Heart right ventricle (tissue), 16 donors: ENCODE measurements at regions not wholly inside any gene's neighbourhood (a gene's known extent, or its start where the extent isn't known, plus 50 kb on each side); places are given as distances from the start of the nearest gene placed in this dataset.

Experiments
- ATAC-seq, 8 donors: fragments of 200-7000 bp; cut with Tn5 transposase; one replicate each; pipeline ENCODE4 v1.9.1; 2020; ENCODE audit warnings: mild to moderate bottlenecking in 8 of 8, moderate library complexity in 8 of 8, moderate number of reproducible peaks in 1 of 8
- DNase-seq, 2 donors: peaks; one replicate each; pipeline ENCODE4 v3.0.0-alpha.2; 2020
- H3K27ac ChIP-seq, 10 donors: fragments of 200-600 bp; sonication (generic) in 2 of 10; one replicate each; pipeline versions ENCODE4 v1.5.0 to v1.8.0; 2020 to 2022; ENCODE audit warnings: mild to moderate bottlenecking in 3 of 10
- H3K27me3 ChIP-seq, 7 donors: fragments of 200-600 bp; one replicate each; pipeline ENCODE4 v1.8.0; 2021 to 2022; ENCODE audit warnings: mild to moderate bottlenecking in 2 of 7
- H3K36me3 ChIP-seq, 9 donors: fragments of 200-600 bp; sonication (generic) in 1 of 9; one replicate each; pipeline versions ENCODE4 v1.5.0 to v1.8.0; 2020 to 2022; ENCODE audit warnings: mild to moderate bottlenecking in 2 of 9
- H3K4me1 ChIP-seq, 9 donors: fragments of 200-600 bp; sonication (generic) in 1 of 9; one replicate each; pipeline versions ENCODE4 v1.5.0 to v1.8.0; 2020 to 2022; ENCODE audit warnings: mild to moderate bottlenecking in 4 of 9
- H3K4me3 ChIP-seq, 10 donors: fragments of 200-600 bp; sonication (generic) in 2 of 10; one replicate each; pipeline versions ENCODE4 v1.5.0 to v1.8.0; 2020 to 2022; ENCODE audit warnings: mild to moderate bottlenecking in 7 of 10, moderate library complexity in 2 of 10
- H3K9me3 ChIP-seq, 11 donors: fragments of 200-600 bp in 10 of 11; sonication (generic) in 2 of 11; one replicate each; pipeline versions ENCODE4 v1.5.0 to v1.8.0; 2013 to 2022; ENCODE audit warnings: mild to moderate bottlenecking in 2 of 11, control low read depth in 1 of 11, moderate library complexity in 1 of 11
- WGBS, 2 donors: extraction: QIAGEN DNeasy Blood & Tissue Kit; methylation state at CpG; one replicate each; pipeline ENCODE4 v1.1.7; 2013; ENCODE audit warnings: inconsistent platforms in 1 of 2; 5-methylcytosine and 5-hydroxymethylcytosine counted together
- intact Hi-C, 10 donors: fragments of 100-400 bp; cut with DNase I; formaldehyde crosslinking; loops; one replicate each; pipeline versions ENCODE4 v1.11.1 to v1.14.2; 2022
- TF ChIP-seq, protein P1 (sequence below), 9 donors: fragments of 200-600 bp; sonication (generic) in 2 of 9; IDR thresholded peaks; one replicate each; pipeline versions ENCODE4 v1.5.0 to v1.8.0; 2021 to 2022; ENCODE audit warnings: antibody characterized with exemption in 9 of 9, mild to moderate bottlenecking in 5 of 9, moderate library complexity in 1 of 9
- donor health status: Arrhythmogenic right ventricular cardiomyopathy.
- donor health status: ischemic (EF 13 %, LVEDD 7.1; RV severe dilation, severe dysfunction).
- donor health status: healthy with polysubstance abuse.
- donor health status: DM: no; HTN: yes; CAD: no.
- donor health status: DM: no; HTN: no; CAD: no.
- donor health status: ischemic (EF 25% LVEDD 6.9; RV normal size, moderate dysfunction).
- donor health status: ischemic (EF 25% LVEDD 5.7; RV mildly dilated, moderate dysfunction).
- donor health status: healthy.
- donor health status: DM: yes; HTN: yes; CAD: no.
- donor health status: Ischemic cardiomyopathy.
- donor health status: ischemic (EF 35%, LVEDD 5.7; RV mildly dilated, moderate dysfunction).
- donor health status: nonischemic (EF 11% LVEDD 7.7; RV severe dilation, severe dysfunction).
- donor health status: DM: yes; HTN: yes; CAD: no.
- donor health status: PGD.
- donor health status: ischemic (EF 29% LVEDD 5.4; RV normal size, mild dysfunction).
- donor health status: nonischemic (EF 23%, LVEDD 6.1; RV moderate dilation, normal function).

DNA sequence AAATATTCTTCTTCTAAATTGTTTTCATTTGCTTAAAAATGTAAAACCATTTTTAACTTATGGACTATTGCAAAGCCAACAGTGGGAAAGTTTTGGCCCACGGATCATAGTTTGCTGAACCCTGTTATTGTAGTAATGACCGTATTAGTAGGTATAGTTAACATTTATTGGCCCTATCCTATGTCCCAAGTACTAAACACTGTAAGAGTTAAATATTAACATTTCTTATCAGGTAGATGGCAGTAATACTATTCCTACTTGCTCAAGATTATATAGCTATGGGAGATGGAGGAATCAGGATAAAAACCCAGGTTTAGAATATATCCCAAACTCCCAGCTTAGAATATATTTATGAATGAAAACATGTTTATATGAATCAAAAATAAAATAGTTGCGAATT is 993.2 kb downstream of the SORCS3 start:
- DNase-seq (no peak), ATAC-seq (no peak)
- intact Hi-C loops = no loop called here
- H3K4me1 ChIP-seq = no peaks in the 10 kb centered on the region
- H3K27ac ChIP-seq = no peak overlapping the region
- no peak overlapping the region for H3K4me3 ChIP-seq
- 78 to 85% methylated on average over 3 of the region's 3 CpGs for WGBS, 2 donors
- no peaks in the 10 kb centered on the region for H3K36me3 ChIP-seq
- peaks cover 0 to 21% (median 0%) of the 10 kb centered on the region in 11 donors for H3K9me3 ChIP-seq
- TF ChIP-seq, protein P1, sequence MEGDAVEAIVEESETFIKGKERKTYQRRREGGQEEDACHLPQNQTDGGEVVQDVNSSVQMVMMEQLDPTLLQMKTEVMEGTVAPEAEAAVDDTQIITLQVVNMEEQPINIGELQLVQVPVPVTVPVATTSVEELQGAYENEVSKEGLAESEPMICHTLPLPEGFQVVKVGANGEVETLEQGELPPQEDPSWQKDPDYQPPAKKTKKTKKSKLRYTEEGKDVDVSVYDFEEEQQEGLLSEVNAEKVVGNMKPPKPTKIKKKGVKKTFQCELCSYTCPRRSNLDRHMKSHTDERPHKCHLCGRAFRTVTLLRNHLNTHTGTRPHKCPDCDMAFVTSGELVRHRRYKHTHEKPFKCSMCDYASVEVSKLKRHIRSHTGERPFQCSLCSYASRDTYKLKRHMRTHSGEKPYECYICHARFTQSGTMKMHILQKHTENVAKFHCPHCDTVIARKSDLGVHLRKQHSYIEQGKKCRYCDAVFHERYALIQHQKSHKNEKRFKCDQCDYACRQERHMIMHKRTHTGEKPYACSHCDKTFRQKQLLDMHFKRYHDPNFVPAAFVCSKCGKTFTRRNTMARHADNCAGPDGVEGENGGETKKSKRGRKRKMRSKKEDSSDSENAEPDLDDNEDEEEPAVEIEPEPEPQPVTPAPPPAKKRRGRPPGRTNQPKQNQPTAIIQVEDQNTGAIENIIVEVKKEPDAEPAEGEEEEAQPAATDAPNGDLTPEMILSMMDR (IDR thresholded peaks at IDR 0.05) = no peak
- no peaks in the 10 kb centered on the region for H3K27me3 ChIP-seq

DNA sequence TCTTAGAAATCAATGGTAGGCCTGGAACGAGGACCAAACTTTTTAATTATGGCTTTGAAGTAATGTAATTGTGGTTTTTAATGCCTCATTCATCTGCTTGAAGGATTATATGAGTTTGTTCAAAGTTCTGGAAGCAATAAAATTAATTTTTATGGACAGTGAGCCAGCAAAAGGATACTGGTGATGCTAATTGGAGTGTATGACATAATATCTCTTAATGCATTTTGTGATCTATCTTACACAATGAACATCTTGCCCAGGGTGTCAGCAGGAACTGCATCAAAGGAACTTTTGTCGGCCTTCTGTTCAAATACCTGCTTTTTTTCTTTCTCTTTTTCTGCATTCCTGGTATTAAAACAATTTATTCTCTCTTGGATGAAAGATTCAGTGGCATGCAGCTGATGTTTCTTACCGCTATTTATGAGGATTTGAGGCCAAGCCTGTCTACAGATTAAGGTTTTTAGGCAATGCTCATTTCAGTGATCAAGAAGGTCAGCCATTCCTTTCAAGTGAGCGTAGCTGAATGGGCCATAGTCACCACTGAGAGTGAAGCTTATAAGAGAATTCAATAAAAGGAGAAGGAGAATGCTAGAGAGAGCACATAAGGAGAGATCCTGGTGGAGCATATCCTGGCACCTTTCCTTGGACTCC is 974.8 kb downstream of the SORCS3 start:
- ATAC-seq (no peak), DNase-seq (no peak)
- no peaks in the 10 kb centered on the region for H3K27me3 ChIP-seq
- 71 to 82% methylated on average over 4 of the region's 4 CpGs for WGBS, 2 donors
- no peaks in the 10 kb centered on the region for H3K36me3 ChIP-seq
- TF ChIP-seq, protein P1 (IDR thresholded peaks at IDR 0.05) = no peak
- intact Hi-C loops = no loop called here
- peaks cover 0 to 4% (median 0%) of the 10 kb centered on the region in 11 donors for H3K9me3 ChIP-seq
- no peak overlapping the region for H3K27ac ChIP-seq
- H3K4me1 ChIP-seq = no peaks in the 10 kb centered on the region
- H3K4me3 ChIP-seq = no peak overlapping the region

GRCh38 chr10:105611244-105611798 is 970.2 kb downstream of the SORCS3 start:
- intact Hi-C loops = no loop called here
- H3K9me3 ChIP-seq = peaks cover 0 to 25% (median 0%) of the 10 kb centered on the region in 11 donors
- H3K27me3 ChIP-seq = no peaks in the 10 kb centered on the region
- no peak overlapping the region for H3K4me3 ChIP-seq
- peak in 1 of 8 donors; percentile 44 for ATAC-seq
- H3K27ac ChIP-seq = no peak overlapping the region
- TF ChIP-seq, protein P1 (IDR thresholded peaks at IDR 0.05) = no peak
- no peaks in the 10 kb centered on the region for H3K36me3 ChIP-seq
- H3K4me1 ChIP-seq = no peaks in the 10 kb centered on the region
- no peak for DNase-seq

DNA sequence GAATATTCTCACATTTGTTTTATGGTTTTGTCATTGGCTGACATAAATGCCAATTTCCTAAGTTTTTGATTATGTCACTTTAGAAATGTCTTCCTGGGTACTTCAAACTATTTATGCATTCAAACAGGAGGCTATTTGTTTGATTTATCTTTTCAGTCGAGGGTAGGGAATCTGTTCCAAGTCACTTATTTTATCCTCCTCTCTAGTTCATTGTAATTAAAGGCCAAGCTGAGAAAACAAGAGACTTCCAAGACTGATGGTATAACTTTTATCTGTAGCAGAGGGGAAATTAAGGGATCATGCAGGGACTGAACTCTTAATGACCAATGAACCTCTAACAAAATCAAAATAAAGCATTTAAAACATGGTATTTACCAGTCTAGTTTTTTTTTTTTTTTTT is 968.4 kb downstream of the SORCS3 start:
- no peak overlapping the region for H3K27ac ChIP-seq
- no peaks in the 10 kb centered on the region for H3K36me3 ChIP-seq
- no peaks in the 10 kb centered on the region for H3K4me1 ChIP-seq
- no peak overlapping the region for H3K4me3 ChIP-seq
- intact Hi-C loops = no loop called here
- DNase-seq (no peak), ATAC-seq (no peak)
- peaks cover 0 to 25% (median 0%) of the 10 kb centered on the region in 11 donors for H3K9me3 ChIP-seq
- 21 to 24% methylated on average over 1 of the region's 1 CpG for WGBS, 2 donors
- no peaks in the 10 kb centered on the region for H3K27me3 ChIP-seq
- TF ChIP-seq, protein P1 (IDR thresholded peaks at IDR 0.05) = no peak
